Esophagus squamous epithelium (tissue), 5 donors: ENCODE measurements at regions not wholly inside any gene's neighbourhood (a gene's known extent, or its start where the extent isn't known, plus 50 kb on each side); places are given as distances from the start of the nearest gene placed in this dataset.

Experiments used
- DNase-seq: peaks from one replicate; lab custom pipeline; 2025; lab: John Stamatoyannopoulos, UW
- H3K27ac ChIP-seq, 4 donors: fragments of 200-600 bp; sonication (generic); one replicate each; pipeline ENCODE4 v1.5.1; 2016 to 2019; ENCODE audit warnings: mild to moderate bottlenecking in 1 of 4
- H3K27me3 ChIP-seq, 4 donors: fragments of 200-600 bp; sonication (generic); 1 replicate in 3 of 4; 2 replicates in 1 of 4; pipeline versions ENCODE4 v1.5.1 to v1.6.0; 2017 to 2021; ENCODE audit warnings: antibody characterized with exemption in 1 of 4
- H3K36me3 ChIP-seq, 3 donors: fragments of 200-600 bp; sonication (generic); one replicate each; pipeline ENCODE4 v1.5.1; 2016 to 2019
- H3K4me1 ChIP-seq, 3 donors: fragments of 200-600 bp; sonication (generic); one replicate each; pipeline ENCODE4 v1.5.1; 2017 to 2019
- H3K4me3 ChIP-seq, 4 donors: fragments of 200-600 bp; sonication (generic); 1 replicate in 3 of 4; 2 replicates in 1 of 4; pipeline ENCODE4 v1.5.1; 2016 to 2019; ENCODE audit warnings: mild to moderate bottlenecking in 2 of 4, moderate library complexity in 1 of 4
- H3K9me3 ChIP-seq, 3 donors: fragments of 200-600 bp; sonication (generic); one replicate each; pipeline ENCODE4 v1.5.1; 2016 to 2019
- POLR2A ChIP-seq, 4 donors: fragments of 450-650 bp; IDR thresholded peaks; one replicate each; pipeline ENCODE4 v1.6.1; 2017; ENCODE audit warnings: antibody characterized with exemption in 4 of 4, mild to moderate bottlenecking in 4 of 4, moderate library complexity in 3 of 4
- WGBS, 2 donors: methylation state at CpG; one replicate each; pipeline ENCODE4 v1.1.5; 2018; 5-methylcytosine and 5-hydroxymethylcytosine counted together
- intact Hi-C: fragments of 100-400 bp; cut with DNase I; formaldehyde crosslinking; loops from one replicate; pipeline ENCODE4 v1.15.0; 2022
- TF ChIP-seq, protein P1 (sequence below), 6 experiments: fragments of 450-650 bp in 4 of 6; fragments of 200-600 bp in 2 of 6; sonication (generic) in 2 of 6; IDR thresholded peaks; one replicate each; pipeline ENCODE4 v1.5.1; 2016 to 2019; ENCODE audit warnings: antibody characterized with exemption in 6 of 6, mild to moderate bottlenecking in 4 of 6, moderate library complexity in 4 of 6
- donor health status: DM: yes; HTN: yes; CAD: no.

- no peak for DNase-seq
- Histone ChIP-seq H3K9me3 (peaks cover 0 to 10% (median 6%) of the 10 kb centered on the region in 3 donors), H3K4me3 (no peak overlapping the region), H3K4me1 (peaks cover 0 to 9% (median 0%) of the 10 kb centered on the region in 3 donors), H3K27me3 (peaks cover 0 to 52% (median 0%) of the 10 kb centered on the region in 4 donors), H3K27ac (no peak overlapping the region), H3K36me3 (no peaks in the 10 kb centered on the region)
- 75 to 77% methylated on average over 3 of the region's 3 CpGs for WGBS, 2 donors
- intact Hi-C loops = no loop called here
- TF ChIP-seq, protein P1, sequence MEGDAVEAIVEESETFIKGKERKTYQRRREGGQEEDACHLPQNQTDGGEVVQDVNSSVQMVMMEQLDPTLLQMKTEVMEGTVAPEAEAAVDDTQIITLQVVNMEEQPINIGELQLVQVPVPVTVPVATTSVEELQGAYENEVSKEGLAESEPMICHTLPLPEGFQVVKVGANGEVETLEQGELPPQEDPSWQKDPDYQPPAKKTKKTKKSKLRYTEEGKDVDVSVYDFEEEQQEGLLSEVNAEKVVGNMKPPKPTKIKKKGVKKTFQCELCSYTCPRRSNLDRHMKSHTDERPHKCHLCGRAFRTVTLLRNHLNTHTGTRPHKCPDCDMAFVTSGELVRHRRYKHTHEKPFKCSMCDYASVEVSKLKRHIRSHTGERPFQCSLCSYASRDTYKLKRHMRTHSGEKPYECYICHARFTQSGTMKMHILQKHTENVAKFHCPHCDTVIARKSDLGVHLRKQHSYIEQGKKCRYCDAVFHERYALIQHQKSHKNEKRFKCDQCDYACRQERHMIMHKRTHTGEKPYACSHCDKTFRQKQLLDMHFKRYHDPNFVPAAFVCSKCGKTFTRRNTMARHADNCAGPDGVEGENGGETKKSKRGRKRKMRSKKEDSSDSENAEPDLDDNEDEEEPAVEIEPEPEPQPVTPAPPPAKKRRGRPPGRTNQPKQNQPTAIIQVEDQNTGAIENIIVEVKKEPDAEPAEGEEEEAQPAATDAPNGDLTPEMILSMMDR (IDR thresholded peaks at IDR 0.05) = no peak
- no peak for TF ChIP-seq POLR2A (IDR thresholded peaks at IDR 0.05)
Measured at GRCh38 chr13:33394294-33394932, 108.9 kb upstream of the STARD13 start.

DNA sequence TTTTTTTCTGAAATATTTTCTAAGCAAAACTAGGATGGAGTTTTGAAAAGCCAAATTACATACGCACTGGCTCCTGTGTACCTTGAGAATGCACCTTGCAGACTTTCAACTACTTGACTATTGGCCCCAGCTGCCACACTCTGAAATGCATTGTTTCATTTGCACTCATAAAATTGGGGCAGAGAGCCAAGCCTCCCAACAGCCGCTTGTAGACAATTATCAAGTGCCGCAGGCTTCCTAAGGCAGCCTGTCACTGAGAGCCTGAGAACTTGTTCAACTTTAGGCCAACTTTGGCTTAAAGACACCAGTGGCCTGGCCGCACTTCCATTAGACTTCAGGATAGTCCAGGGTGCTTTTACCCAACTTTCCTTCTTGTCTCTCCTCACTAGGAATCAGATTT is 115.7 kb upstream of the STARD13 start:
- Histone ChIP-seq H3K36me3 (no peaks in the 10 kb centered on the region), H3K4me1 (no peaks in the 10 kb centered on the region), H3K27ac (no peak overlapping the region), H3K27me3 (peaks cover 0 to 19% (median 0%) of the 10 kb centered on the region in 4 donors), H3K4me3 (no peak overlapping the region), H3K9me3 (peaks cover 0 to 10% (median 6%) of the 10 kb centered on the region in 3 donors)
- 75 to 78% methylated on average over 4 of the region's 4 CpGs for WGBS, 2 donors
- no peak for TF ChIP-seq POLR2A (IDR thresholded peaks at IDR 0.05)
- TF ChIP-seq, protein P1 (IDR thresholded peaks at IDR 0.05) = no peak
- DNase-seq = no peak
- intact Hi-C loops = no loop called here

DNA sequence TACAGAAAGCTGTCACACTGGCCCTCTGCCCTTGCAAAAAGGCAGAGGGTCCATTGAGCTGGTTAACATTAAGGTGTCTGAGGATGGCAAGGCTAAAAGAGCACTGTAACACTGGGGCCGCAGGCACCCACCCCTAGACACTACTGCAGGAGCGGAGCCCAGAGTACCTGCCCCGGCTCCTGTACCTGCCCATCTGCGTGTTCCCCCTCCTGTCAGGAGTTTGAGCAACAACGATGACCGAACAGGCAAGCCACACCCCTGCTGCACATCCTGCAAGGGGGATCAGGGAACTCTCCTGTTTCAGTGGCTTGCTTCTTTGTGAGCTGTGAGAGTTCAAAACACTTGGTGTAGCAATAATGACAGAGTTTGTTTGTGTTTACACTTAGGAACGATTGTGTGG is 117.4 kb upstream of the STARD13 start:
- Histone ChIP-seq H3K27ac (no peak overlapping the region), H3K27me3 (peaks cover 0 to 3% (median 0%) of the 10 kb centered on the region in 4 donors), H3K4me3 (no peak overlapping the region), H3K36me3 (no peaks in the 10 kb centered on the region), H3K4me1 (no peaks in the 10 kb centered on the region), H3K9me3 (no peaks in the 10 kb centered on the region)
- WGBS, 2 donors = 48 to 78% methylated on average over 4 of the region's 7 CpGs
- intact Hi-C loops = no loop called here
- DNase-seq = no peak
- no peak for TF ChIP-seq POLR2A (IDR thresholded peaks at IDR 0.05)
- TF ChIP-seq, protein P1 (IDR thresholded peaks at IDR 0.05) = no peak

DNA sequence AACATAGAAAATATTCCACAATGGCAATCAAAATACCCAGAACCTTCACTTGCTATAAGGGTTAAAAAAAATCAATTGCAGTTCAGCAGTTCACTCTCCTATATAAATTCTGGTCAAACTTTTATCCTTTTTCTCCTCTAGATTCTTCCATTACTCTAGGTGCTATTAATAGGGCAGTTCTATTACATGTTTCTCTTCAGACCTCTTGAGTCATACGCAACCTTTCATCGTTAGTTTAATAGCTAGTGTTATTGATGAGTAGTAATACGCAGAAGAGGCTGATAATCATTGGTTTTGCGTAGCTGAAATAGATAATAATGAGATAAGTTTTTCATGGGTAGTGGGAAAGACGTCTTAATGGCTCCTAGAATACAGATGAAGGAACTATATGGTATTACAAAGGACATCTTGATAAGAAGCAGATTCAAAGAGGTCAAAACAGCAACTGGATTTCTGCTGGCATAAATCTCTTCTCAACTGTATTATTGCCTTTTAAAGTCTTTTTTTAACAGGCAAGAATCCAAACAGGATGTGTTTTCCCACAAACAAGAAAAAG is 118.3 kb upstream of the STARD13 start:
- Histone ChIP-seq H3K4me1 (no peaks in the 10 kb centered on the region), H3K4me3 (no peak overlapping the region), H3K27me3 (peaks cover 0 to 3% (median 0%) of the 10 kb centered on the region in 4 donors), H3K27ac (no peak overlapping the region), H3K9me3 (no peaks in the 10 kb centered on the region), H3K36me3 (no peaks in the 10 kb centered on the region)
- TF ChIP-seq, protein P1 (IDR thresholded peaks at IDR 0.05) = no peak
- TF ChIP-seq POLR2A (IDR thresholded peaks at IDR 0.05) = no peak
- no peak for DNase-seq
- 79 to 89% methylated on average over 5 of the region's 5 CpGs for WGBS, 2 donors
- intact Hi-C loops = no loop called here

DNA sequence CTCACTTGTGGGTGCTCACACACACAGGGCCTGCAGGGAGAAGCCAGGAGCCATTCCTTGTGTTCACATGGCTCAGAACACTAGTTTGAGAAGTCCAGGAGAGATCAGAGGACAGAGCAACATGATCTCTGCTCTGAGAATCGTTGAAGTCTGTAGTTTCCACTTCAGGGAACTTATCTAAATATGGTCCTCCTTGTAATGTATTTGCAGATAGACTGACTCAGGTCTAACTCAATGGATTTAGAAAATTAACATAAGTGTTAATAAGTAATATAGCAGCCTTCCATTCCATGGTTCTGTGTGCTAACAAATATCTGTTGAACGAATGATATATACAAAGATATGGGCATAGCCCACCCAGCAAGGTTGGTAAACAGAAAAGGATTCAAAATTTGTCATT is 119.8 kb upstream of the STARD13 start:
- Histone ChIP-seq H3K27ac (no peak overlapping the region), H3K36me3 (no peaks in the 10 kb centered on the region), H3K27me3 (peaks cover 0 to 3% (median 0%) of the 10 kb centered on the region in 4 donors), H3K4me3 (no peak overlapping the region), H3K4me1 (no peaks in the 10 kb centered on the region), H3K9me3 (no peaks in the 10 kb centered on the region)
- no peak for DNase-seq
- WGBS, 2 donors = 73 to 93% methylated on average over 2 of the region's 2 CpGs
- TF ChIP-seq POLR2A (IDR thresholded peaks at IDR 0.05) = no peak
- TF ChIP-seq, protein P1 (IDR thresholded peaks at IDR 0.05) = no peak
- intact Hi-C loops = no loop called here
